Progenitor cell of endocrine pancreas (in vitro differentiated cells): ENCODE measurements at regions not wholly inside any gene's neighbourhood (a gene's known extent, or its start where the extent isn't known, plus 50 kb on each side); places are given as distances from the start of the nearest gene placed in this dataset.

Experiments
- DNase-seq: peaks from one replicate; pipeline ENCODE4 v3.0.0; 2021; ENCODE audit warnings: low spot score; ENCODE audit not compliant: unreplicated experiment
- H3K27ac Mint-ChIP-seq: 2 replicates; pipeline ENCODE4 v1.8.0; 2021; ENCODE audit warnings: mild to moderate bottlenecking, moderate library complexity, mixed read lengths
- H3K27me3 Mint-ChIP-seq: 2 replicates; pipeline ENCODE4 v1.8.0; 2021; ENCODE audit warnings: mixed read lengths
- H3K36me3 Mint-ChIP-seq: 2 replicates; pipeline ENCODE4 v1.8.0; 2022; ENCODE audit warnings: mixed read lengths; ENCODE audit not compliant: insufficient read depth
- H3K4me1 Mint-ChIP-seq: 2 replicates; pipeline ENCODE4 v1.8.0; 2021; ENCODE audit warnings: low read depth, mixed read lengths
- H3K4me3 Mint-ChIP-seq: 2 replicates; pipeline ENCODE4 v1.8.0; 2021; ENCODE audit warnings: low read depth, mild to moderate bottlenecking, moderate library complexity, mixed read lengths
- H3K9me3 Mint-ChIP-seq: 2 replicates; pipeline ENCODE4 v1.8.0; 2021; ENCODE audit warnings: low read depth, mixed read lengths
- TF ChIP-seq, protein P1 (sequence below): fragments of 200-600 bp; sonication (generic); IDR thresholded peaks from one replicate; pipeline ENCODE4 v1.5.0; 2021; ENCODE audit warnings: antibody characterized with exemption, mild to moderate bottlenecking; ENCODE audit not compliant: unreplicated experiment

DNA sequence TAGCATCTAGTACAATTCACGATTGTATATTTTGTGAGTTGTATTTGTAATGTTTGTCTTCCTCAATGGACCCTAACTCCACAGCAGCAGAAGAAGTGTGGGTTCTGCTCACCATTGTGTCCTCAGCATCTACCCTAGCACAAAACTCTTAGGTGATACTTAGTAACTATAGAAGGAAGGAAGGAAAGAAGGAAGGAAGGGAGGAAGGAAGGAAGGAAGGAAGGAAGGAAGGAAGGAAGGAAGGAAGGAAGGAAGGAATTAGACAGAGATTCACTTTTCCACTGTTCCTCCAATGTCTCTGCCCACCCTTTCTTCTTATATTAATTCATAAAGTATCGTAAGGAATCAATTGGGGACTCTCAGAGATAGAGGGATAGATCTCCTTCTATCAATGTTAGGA lies 288.2 kb downstream of the NFIB start:
- TF ChIP-seq, protein P1, sequence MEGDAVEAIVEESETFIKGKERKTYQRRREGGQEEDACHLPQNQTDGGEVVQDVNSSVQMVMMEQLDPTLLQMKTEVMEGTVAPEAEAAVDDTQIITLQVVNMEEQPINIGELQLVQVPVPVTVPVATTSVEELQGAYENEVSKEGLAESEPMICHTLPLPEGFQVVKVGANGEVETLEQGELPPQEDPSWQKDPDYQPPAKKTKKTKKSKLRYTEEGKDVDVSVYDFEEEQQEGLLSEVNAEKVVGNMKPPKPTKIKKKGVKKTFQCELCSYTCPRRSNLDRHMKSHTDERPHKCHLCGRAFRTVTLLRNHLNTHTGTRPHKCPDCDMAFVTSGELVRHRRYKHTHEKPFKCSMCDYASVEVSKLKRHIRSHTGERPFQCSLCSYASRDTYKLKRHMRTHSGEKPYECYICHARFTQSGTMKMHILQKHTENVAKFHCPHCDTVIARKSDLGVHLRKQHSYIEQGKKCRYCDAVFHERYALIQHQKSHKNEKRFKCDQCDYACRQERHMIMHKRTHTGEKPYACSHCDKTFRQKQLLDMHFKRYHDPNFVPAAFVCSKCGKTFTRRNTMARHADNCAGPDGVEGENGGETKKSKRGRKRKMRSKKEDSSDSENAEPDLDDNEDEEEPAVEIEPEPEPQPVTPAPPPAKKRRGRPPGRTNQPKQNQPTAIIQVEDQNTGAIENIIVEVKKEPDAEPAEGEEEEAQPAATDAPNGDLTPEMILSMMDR, result no peak
- H3K4me3 Mint-ChIP-seq, result no peak overlapping the region

DNA sequence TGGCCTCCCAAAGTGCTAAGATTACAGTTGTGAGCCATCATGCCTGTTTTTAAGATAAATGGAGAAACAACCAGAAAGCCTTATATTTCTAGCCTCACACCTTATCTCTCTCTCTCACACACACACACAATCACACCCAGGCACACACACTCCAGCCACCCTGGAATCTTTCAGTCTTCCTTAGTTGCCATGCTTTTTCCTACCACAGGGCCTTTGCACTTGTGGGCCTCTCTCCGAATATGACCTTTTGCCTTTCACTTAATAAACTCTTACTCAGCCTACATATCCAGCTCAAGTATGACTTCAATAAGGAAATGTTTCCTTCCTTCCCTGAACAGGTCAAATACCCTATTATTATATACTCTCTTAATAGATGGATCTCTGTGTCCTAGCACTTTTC lies 290.7 kb downstream of the NFIB start:
- Mint-ChIP-seq H3K4me3 (no peak overlapping the region), H3K9me3 (no peaks in the 10 kb centered on the region), H3K27me3 (peaks cover 8% of the 10 kb centered on the region), H3K27ac (no peak overlapping the region), H3K4me1 (peaks cover 3% of the 10 kb centered on the region), H3K36me3 (no peaks in the 10 kb centered on the region)
- TF ChIP-seq, protein P1, result no peak
- no peak for DNase-seq

More for the DNA sequence above, 288.2 kb downstream of the NFIB start:
- no peak for DNase-seq
- peaks cover 3% of the 10 kb centered on the region for H3K4me1 Mint-ChIP-seq
- H3K27me3 Mint-ChIP-seq, result peaks cover 6% of the 10 kb centered on the region
- no peak overlapping the region for H3K27ac Mint-ChIP-seq
- H3K9me3 Mint-ChIP-seq, result no peaks in the 10 kb centered on the region
- H3K36me3 Mint-ChIP-seq, result no peaks in the 10 kb centered on the region

DNA sequence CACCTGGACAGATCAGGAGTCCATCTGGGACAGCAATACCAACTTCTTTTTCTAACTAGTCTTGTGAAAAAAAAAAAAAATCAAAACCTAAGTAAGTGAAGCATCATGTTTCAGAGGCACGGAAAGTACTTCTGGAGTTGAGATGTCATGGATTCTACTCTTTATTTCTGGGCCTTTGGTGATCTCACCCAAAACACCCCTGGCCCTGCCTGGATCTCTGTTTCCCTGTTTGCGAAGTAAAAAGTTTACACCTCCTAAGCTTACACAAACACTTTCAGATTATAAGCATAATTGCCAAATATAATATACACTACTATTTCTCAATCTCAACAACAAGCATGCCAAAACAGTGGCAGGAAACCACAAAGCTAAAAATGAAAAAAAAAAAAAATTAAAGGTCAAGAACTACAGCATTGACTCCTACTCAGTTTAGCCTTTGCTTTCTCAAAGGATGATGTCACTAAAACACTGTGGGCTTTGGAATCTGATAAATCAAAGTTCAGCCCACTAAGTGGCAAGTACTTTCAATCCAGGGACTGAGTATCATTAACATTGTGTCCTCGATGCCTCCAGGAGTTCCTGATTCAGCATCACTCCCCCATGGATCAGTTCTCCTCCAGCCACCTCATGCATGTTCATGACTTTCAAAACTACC lies 291.9 kb downstream of the NFIB start:
- no peak overlapping the region for H3K27ac Mint-ChIP-seq
- H3K9me3 Mint-ChIP-seq, result no peaks in the 10 kb centered on the region
- no peak for DNase-seq
- TF ChIP-seq, protein P1, result no peak
- H3K27me3 Mint-ChIP-seq, result peaks cover 8% of the 10 kb centered on the region
- H3K4me3 Mint-ChIP-seq, result no peak overlapping the region
- H3K4me1 Mint-ChIP-seq, result no peaks in the 10 kb centered on the region
- H3K36me3 Mint-ChIP-seq, result no peaks in the 10 kb centered on the region

DNA sequence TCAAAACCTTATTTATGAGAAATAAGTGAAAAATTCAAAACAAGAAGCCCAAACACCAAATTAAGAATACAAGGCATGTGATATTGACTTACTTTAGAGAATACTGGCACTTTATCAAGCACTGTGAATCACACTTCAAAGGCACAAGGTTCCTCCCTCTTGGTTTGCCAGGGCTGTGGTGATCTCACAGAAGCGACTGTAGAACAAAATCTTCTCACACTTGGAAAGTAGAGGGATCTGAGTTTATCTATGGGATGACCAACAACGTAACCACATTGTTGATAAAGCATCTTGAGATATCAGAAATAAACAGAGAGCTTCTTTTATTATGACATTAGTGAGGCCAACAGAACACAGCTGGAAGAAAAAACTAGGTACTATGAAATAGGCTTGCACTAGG lies 295.9 kb downstream of the NFIB start:
- Mint-ChIP-seq H3K4me3 (no peak overlapping the region), H3K27ac (no peak overlapping the region), H3K9me3 (no peaks in the 10 kb centered on the region), H3K36me3 (no peaks in the 10 kb centered on the region), H3K4me1 (no peaks in the 10 kb centered on the region), H3K27me3 (peaks cover 6% of the 10 kb centered on the region)
- no peak for DNase-seq
- TF ChIP-seq, protein P1, result no peak

DNA sequence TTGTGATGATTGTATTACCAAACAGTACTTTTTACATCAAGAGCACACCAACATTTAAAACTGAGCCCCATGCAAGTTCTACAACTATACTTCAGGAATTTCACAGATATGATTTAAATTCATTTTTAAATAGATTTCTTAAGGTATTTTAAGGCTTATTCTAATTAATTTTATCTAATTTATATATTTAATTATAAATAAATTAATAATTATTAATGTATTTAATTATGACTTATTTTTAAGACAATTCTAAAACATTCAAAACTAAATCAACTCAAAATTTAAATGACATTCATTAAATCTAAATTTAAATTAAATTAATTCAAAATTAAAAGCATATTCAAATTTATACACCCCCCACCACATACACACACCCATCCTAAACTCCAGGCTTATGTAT lies 299.2 kb downstream of the NFIB start:
- TF ChIP-seq, protein P1, result no peak
- no peak overlapping the region for H3K27ac Mint-ChIP-seq
- DNase-seq, result no peak
- H3K4me3 Mint-ChIP-seq, result no peak overlapping the region
- no peaks in the 10 kb centered on the region for H3K9me3 Mint-ChIP-seq
- no peaks in the 10 kb centered on the region for H3K36me3 Mint-ChIP-seq
- no peaks in the 10 kb centered on the region for H3K4me1 Mint-ChIP-seq
- H3K27me3 Mint-ChIP-seq, result peaks cover 6% of the 10 kb centered on the region
